ENCODE measurements at regions not wholly inside any gene's neighbourhood (a gene's known extent, or its start where the extent isn't known, plus 50 kb on each side); places are given as distances from the start of the nearest gene placed in this dataset.
"Not testable (repeated sequence)": the region's sequence is repeated elsewhere in the genome, so short reads cannot be mapped to it uniquely, and the experiment has no call there.

DNA sequence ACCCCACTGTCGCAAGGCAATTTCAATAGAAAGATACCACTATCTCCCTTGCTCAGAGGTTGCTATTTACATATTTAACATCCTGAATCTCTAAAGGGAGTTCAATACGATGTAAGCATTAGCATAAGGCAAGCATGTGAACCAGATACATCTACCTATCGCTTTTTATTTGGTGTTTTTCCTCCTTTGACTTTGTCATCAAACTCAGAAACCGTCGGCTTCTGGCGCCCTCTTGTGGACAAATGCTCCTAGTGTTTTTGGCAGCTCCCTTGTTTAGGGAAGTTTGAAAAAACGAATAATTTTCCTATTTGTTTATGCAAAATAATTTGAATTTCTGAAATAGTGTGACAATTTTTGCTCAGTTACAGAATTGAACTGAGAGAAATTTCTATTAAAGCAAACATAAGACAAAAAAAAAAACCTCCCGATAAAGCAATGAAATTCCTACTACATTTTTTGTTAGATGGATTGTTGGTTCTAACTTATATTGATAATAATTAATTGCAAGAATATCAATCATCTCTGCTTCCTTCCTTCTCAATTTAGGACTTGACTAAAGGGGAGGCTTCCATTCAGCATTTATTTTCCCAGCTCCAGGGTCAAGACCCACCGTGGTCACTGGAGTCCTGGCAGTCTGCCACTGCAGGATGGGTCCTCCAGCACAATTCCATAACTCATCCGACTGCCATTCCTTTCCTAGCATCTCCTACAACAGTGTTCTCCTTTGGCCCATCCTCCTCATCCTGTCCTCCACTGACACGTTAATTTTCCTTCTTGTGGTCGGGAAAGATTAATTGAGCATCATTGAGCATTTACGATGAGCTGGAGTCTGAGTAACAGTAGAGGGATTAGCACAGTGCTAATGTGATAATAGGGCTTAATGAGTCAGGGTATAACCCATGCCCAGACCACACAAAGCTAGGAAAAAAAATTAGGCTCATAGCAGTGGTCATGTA lies 131.8 kb upstream of the CHD1 start:
- TF ChIP-seq, protein P1, sequence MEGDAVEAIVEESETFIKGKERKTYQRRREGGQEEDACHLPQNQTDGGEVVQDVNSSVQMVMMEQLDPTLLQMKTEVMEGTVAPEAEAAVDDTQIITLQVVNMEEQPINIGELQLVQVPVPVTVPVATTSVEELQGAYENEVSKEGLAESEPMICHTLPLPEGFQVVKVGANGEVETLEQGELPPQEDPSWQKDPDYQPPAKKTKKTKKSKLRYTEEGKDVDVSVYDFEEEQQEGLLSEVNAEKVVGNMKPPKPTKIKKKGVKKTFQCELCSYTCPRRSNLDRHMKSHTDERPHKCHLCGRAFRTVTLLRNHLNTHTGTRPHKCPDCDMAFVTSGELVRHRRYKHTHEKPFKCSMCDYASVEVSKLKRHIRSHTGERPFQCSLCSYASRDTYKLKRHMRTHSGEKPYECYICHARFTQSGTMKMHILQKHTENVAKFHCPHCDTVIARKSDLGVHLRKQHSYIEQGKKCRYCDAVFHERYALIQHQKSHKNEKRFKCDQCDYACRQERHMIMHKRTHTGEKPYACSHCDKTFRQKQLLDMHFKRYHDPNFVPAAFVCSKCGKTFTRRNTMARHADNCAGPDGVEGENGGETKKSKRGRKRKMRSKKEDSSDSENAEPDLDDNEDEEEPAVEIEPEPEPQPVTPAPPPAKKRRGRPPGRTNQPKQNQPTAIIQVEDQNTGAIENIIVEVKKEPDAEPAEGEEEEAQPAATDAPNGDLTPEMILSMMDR (IDR thresholded peaks at IDR 0.05; ENCODE audit: insufficient read depth, low read depth, low read length, missing control alignments), result peak; percentile 74
- DNase-seq (ENCODE audit: low read depth), result peak; percentile 84
- H3K4me3 ChIP-seq (ENCODE audit: low read depth, low read length), result no peak overlapping the region

DNA sequence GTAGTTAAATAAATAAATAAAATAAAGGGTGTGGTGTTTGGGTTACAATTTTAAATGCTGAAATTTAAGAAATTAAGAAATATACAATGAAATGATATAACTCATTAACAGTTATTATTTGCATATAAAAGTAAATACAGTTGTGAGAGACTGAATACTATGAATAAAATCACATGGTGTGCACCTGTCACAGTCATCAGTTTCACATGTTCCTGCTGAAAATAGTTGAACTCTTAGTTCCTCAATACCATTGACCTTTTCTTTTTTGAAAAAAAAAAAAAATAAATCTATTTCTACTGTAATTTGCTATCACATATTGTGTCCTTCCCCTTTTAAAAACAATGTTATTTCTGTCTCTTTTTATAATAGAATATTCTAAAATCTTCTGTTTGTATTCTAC lies 130.9 kb upstream of the CHD1 start:
- H3K4me3 ChIP-seq (ENCODE audit: low read depth, low read length), result no peak overlapping the region
- TF ChIP-seq, protein P1 (IDR thresholded peaks at IDR 0.05; ENCODE audit: insufficient read depth, low read depth, low read length, missing control alignments), result no peak
- peak; percentile 26 for DNase-seq (ENCODE audit: low read depth)

DNA sequence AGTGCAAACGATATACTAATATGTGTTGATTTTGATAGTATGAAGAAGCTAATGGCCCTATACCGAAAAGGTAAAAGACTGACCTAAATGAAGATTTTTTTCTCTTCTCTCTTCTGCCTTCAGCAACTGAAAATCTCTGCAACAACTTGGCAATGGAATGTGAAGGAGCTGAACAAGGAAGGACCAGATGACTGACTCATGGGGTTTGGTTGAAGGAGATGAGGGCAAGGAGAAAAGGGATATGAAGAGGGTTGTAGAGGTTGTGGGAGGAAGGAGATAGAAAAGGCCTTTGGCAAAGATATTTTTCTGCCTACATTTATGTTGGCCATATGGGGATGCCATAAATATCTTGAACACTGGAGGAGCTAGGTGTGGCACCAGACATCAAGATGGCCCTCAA lies 129.7 kb upstream of the CHD1 start:
- TF ChIP-seq, protein P1 (IDR thresholded peaks at IDR 0.05; ENCODE audit: insufficient read depth, low read depth, low read length, missing control alignments), result no peak
- no peak overlapping the region for H3K4me3 ChIP-seq (ENCODE audit: low read depth, low read length)
- DNase-seq (ENCODE audit: low read depth), result no peak

DNA sequence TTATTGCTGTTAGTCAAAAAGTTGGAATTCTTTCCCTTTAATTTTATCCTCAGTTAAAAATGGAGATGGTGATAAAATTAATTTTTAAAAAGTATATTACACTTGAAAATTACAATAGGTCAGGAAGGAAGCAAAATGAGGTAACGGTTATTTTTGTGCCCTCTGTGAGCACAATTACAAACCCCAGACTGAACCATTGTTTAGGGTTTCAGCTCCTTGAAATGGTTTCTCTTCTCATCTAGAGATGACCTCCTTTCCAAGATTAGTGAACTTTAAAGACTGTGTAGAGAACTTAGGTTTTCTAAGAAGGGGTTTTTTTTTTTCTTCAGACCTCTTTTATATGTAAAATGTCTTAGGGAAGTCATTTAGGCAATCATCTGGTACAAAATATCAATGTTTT lies 126.2 kb upstream of the CHD1 start:
- no peak overlapping the region for H3K4me3 ChIP-seq (ENCODE audit: low read depth, low read length)
- DNase-seq (ENCODE audit: low read depth), result no peak
- TF ChIP-seq, protein P1 (IDR thresholded peaks at IDR 0.05; ENCODE audit: insufficient read depth, low read depth, low read length, missing control alignments), result no peak

DNA sequence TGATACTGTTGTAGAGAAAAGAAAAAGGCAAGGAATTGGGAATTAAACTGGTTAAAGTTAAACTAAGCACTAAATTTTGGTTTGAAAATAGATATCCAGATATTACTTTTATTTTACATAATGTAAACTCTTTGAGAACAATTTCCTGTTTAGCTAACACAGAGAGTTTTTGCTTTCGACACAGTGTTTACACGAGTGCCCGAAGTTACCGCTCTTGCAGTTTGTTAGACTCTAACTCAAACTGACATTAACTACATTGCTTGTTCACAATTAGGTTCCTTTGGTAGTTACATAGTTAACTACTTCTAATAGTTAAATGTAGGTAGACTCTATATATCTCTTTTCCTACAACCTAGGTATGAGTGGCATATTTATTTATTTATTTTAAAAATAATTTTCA lies 117.1 kb upstream of the CHD1 start:
- H3K4me3 ChIP-seq (ENCODE audit: low read depth, low read length), result no peak overlapping the region
- no peak for DNase-seq (ENCODE audit: low read depth)
- TF ChIP-seq, protein P1 (IDR thresholded peaks at IDR 0.05; ENCODE audit: insufficient read depth, low read depth, low read length, missing control alignments), result no peak

DNA sequence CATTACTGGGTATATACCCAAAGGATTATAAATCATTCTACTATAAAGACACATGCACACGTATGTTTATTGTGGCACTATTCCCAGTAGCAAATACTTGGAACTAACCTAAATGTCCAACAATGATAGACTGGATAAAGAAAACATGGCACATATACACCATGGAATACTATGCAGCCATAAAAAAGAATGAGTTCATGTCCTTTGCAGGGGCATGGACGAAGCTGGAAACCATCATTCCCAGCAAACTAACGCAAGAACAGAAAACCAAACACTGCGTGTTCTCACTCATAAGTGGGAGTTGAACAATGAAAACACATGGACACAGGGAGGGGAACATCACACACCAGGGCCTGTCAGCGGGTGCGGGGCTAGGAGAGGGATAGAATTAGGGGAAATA lies 114.5 kb upstream of the CHD1 start:
- DNase-seq (ENCODE audit: low read depth); H3K4me3 ChIP-seq (ENCODE audit: low read depth, low read length): not testable (repeated sequence)

DNA sequence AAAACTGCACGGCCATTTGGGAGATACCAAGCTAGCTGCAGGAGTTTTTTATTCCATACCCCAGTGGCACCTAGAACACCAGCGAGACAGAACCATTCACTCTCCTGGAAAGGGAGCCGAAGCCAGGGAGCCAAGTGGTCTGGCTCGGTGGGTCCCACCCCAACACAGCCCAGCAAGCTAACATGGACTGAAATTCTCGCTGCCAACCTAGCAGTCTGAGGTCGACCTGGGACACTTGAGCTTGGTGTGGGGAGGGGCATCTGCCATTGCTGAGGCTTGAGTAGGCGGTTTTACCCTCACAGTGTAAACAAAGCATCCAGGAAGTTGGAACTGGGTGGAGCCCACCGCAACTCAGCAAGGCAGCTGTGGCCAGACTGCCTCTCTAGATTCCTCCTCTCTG lies 108.9 kb upstream of the CHD1 start:
- TF ChIP-seq, protein P1 (IDR thresholded peaks at IDR 0.05; ENCODE audit: insufficient read depth, low read depth, low read length, missing control alignments), result no peak
- DNase-seq (ENCODE audit: low read depth), result peak; percentile 64
- no peak overlapping the region for H3K4me3 ChIP-seq (ENCODE audit: low read depth, low read length)
